ENCODE measurements at regions not wholly inside any gene's neighbourhood (a gene's known extent, or its start where the extent isn't known, plus 50 kb on each side); places are given as distances from the start of the nearest gene placed in this dataset.
"Not testable (repeated sequence)": the region's sequence is repeated elsewhere in the genome, so short reads cannot be mapped to it uniquely, and the experiment has no call there.

- Histone ChIP-seq H3K9me3 (replicated peaks in 1 of 3) (no peaks in the 10 kb centered on the region), H3K27ac (no peak overlapping the region), H3K27me3 (no peaks in the 10 kb centered on the region), H3K4me1 (replicated peaks in 1 of 2) (no peaks in the 10 kb centered on the region), H3K4me3 (no peak overlapping the region), H3K36me3 (replicated peaks in 1 of 2) (no peaks in the 10 kb centered on the region)
- no peak for TF ChIP-seq POLR2A (IDR thresholded peaks at IDR 0.05)
- no peak for TF ChIP-seq CTCF (IDR thresholded peaks at IDR 0.05)
- intact Hi-C loops (cut with DNase I), result no loop called here
- WGBS, 4 donors, result 55 to 71% (median 71%) methylated on average over 4 of the region's 4 CpGs
- no peak for DNase-seq
Measured at GRCh38 chr7:84714765-84715164, 472.1 kb downstream of the SEMA3D start.

GRCh38 chr7:84712374-84713121, 474.3 kb downstream of the SEMA3D start:
- no peaks in the 10 kb centered on the region for H3K27me3 ChIP-seq
- H3K4me1 ChIP-seq (replicated peaks in 1 of 2), result no peaks in the 10 kb centered on the region
- TF ChIP-seq CTCF (IDR thresholded peaks at IDR 0.05), result no peak
- no peak for TF ChIP-seq POLR2A (IDR thresholded peaks at IDR 0.05)
- intact Hi-C loops (cut with DNase I), result no loop called here
- no peaks in the 10 kb centered on the region for H3K9me3 ChIP-seq (replicated peaks in 1 of 3)
- no peak for DNase-seq
- WGBS, 4 donors, result 83 to 91% (median 89%) methylated on average over 4 of the region's 4 CpGs
- no peaks in the 10 kb centered on the region for H3K36me3 ChIP-seq (replicated peaks in 1 of 2)
- no peak overlapping the region for H3K27ac ChIP-seq
- H3K4me3 ChIP-seq, result no peak overlapping the region

- H3K4me1 ChIP-seq (replicated peaks in 1 of 2); DNase-seq; intact Hi-C loops (cut with DNase I); H3K36me3 ChIP-seq (replicated peaks in 1 of 2); H3K4me3 ChIP-seq; H3K9me3 ChIP-seq (replicated peaks in 1 of 3); H3K27ac ChIP-seq; H3K27me3 ChIP-seq: not testable (repeated sequence)
- 74 to 92% (median 85%) methylated on average over 1 to 2 of the region's 3 CpGs for WGBS, 4 donors
Measured at GRCh38 chr7:84710538-84710937, 476.3 kb downstream of the SEMA3D start.

- H3K4me3 ChIP-seq, result no peak overlapping the region
- no peaks in the 10 kb centered on the region for H3K9me3 ChIP-seq (replicated peaks in 1 of 3)
- H3K36me3 ChIP-seq (replicated peaks in 1 of 2), result no peaks in the 10 kb centered on the region
- no peaks in the 10 kb centered on the region for H3K4me1 ChIP-seq (replicated peaks in 1 of 2)
- no peak for DNase-seq
- intact Hi-C loops (cut with DNase I), result no loop called here
- no peaks in the 10 kb centered on the region for H3K27me3 ChIP-seq
- WGBS, 4 donors, result 93 to 100% (median 95%) methylated on average over 1 of the region's 1 CpG
- no peak overlapping the region for H3K27ac ChIP-seq
- TF ChIP-seq CTCF (IDR thresholded peaks at IDR 0.05) (no peak), POLR2A (IDR thresholded peaks at IDR 0.05) (no peak)
Measured at GRCh38 chr7:84705706-84706105, 481.1 kb downstream of the SEMA3D start.

GRCh38 chr7:84705079-84705478, 481.8 kb downstream of the SEMA3D start:
- DNase-seq, result no peak
- Histone ChIP-seq H3K27me3 (no peaks in the 10 kb centered on the region), H3K4me1 (replicated peaks in 1 of 2) (no peaks in the 10 kb centered on the region), H3K27ac (no peak overlapping the region), H3K4me3 (no peak overlapping the region), H3K9me3 (replicated peaks in 1 of 3) (no peaks in the 10 kb centered on the region), H3K36me3 (replicated peaks in 1 of 2) (no peaks in the 10 kb centered on the region)
- WGBS, 4 donors, result 29 to 82% (median 74%) methylated on average over 1 of the region's 1 CpG
- TF ChIP-seq POLR2A (IDR thresholded peaks at IDR 0.05), result no peak
- no peak for TF ChIP-seq CTCF (IDR thresholded peaks at IDR 0.05)
- intact Hi-C loops (cut with DNase I), result no loop called here
